Gastroesophageal sphincter (tissue), 4 donors: ENCODE measurements at regions not wholly inside any gene's neighbourhood (a gene's known extent, or its start where the extent isn't known, plus 50 kb on each side); places are given as distances from the start of the nearest gene placed in this dataset.

Experiments
- ATAC-seq: fragments of 150-250 bp; one replicate; pipeline ENCODE4 v1.9.1; 2016; ENCODE audit warnings: mild to moderate bottlenecking, moderate library complexity
- H3K27ac ChIP-seq, 4 donors: fragments of 200-600 bp; sonication (generic) in 3 of 4; 1 replicate in 3 of 4; 2 replicates in 1 of 4; pipeline ENCODE4 v1.5.1; 2016 to 2019
- H3K27me3 ChIP-seq: fragments of 200-600 bp; sonication (generic); one replicate; pipeline ENCODE4 v1.5.1; 2019
- H3K36me3 ChIP-seq, 2 donors: fragments of 200-600 bp; sonication (generic); one replicate each; pipeline ENCODE4 v1.5.1; 2019; ENCODE audit warnings: control low read depth in 1 of 2
- H3K4me1 ChIP-seq, 3 donors: fragments of 200-600 bp; sonication (generic); 1 replicate in 2 of 3; 2 replicates in 1 of 3; pipeline ENCODE4 v1.5.1; 2016 to 2019; ENCODE audit warnings: control low read depth in 2 of 3
- H3K4me3 ChIP-seq, 2 donors: fragments of 200-600 bp; sonication (generic); one replicate each; pipeline ENCODE4 v1.5.1; 2019; ENCODE audit warnings: mild to moderate bottlenecking in 1 of 2, moderate library complexity in 1 of 2
- H3K9me3 ChIP-seq, 3 donors: fragments of 200-600 bp; sonication (generic); one replicate each; pipeline ENCODE4 v1.5.1; 2017 to 2019; ENCODE audit warnings: control low read depth in 2 of 3
- EP300 ChIP-seq: sonication (generic); formaldehyde crosslinking; IDR thresholded peaks from one replicate; pipeline ENCODE4 v1.6.1; 2017; ENCODE audit warnings: antibody characterized with exemption, mild to moderate bottlenecking
- POLR2A ChIP-seq, 2 donors: fragments of 450-650 bp; IDR thresholded peaks; one replicate each; pipeline ENCODE4 v1.6.1; 2017; ENCODE audit warnings: antibody characterized with exemption in 2 of 2, mild to moderate bottlenecking in 2 of 2, moderate library complexity in 1 of 2
- POLR2AphosphoS5 ChIP-seq: sonication (generic); formaldehyde crosslinking; IDR thresholded peaks from one replicate; pipeline ENCODE4 v1.6.1; 2017; ENCODE audit warnings: antibody characterized with exemption
- WGBS, 2 donors: methylation state at CpG; one replicate each; pipeline ENCODE4 v1.1.5; 2018; ENCODE audit warnings: low coverage in 1 of 2; 5-methylcytosine and 5-hydroxymethylcytosine counted together
- TF ChIP-seq, protein P1 (sequence below), 4 experiments: fragments of 200-600 bp in 2 of 4; fragments of 450-650 bp in 2 of 4; sonication (generic) in 1 of 4; IDR thresholded peaks; one replicate each; pipeline ENCODE4 v1.5.1; 2017 to 2019; ENCODE audit warnings: antibody characterized with exemption in 4 of 4, mild to moderate bottlenecking in 2 of 4, moderate library complexity in 2 of 4

DNA sequence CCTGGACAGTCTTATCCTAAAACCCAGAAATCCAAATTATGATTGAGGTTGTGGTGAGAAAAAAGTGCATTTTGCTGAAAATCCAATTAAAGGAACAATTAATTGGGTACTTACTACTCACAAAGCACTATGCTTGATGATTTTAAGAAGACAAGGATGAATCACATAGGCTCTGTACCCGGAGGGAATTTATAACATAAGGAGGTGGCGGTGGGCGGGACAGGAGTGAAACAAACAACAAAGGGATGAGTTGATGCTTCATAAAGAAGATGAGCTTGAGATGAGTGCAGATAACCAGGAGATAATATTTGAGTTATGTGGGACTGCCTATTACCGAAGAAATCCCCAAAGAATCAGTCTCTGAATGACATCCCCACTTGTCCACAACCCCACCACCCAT lies 171.1 kb upstream of the FZD8 start:
- Histone ChIP-seq H3K4me1 (no peaks in the 10 kb centered on the region), H3K27me3 (no peaks in the 10 kb centered on the region), H3K36me3 (no peaks in the 10 kb centered on the region), H3K27ac (no peak overlapping the region), H3K4me3 (no peak overlapping the region), H3K9me3 (no peaks in the 10 kb centered on the region)
- TF ChIP-seq, protein P1, sequence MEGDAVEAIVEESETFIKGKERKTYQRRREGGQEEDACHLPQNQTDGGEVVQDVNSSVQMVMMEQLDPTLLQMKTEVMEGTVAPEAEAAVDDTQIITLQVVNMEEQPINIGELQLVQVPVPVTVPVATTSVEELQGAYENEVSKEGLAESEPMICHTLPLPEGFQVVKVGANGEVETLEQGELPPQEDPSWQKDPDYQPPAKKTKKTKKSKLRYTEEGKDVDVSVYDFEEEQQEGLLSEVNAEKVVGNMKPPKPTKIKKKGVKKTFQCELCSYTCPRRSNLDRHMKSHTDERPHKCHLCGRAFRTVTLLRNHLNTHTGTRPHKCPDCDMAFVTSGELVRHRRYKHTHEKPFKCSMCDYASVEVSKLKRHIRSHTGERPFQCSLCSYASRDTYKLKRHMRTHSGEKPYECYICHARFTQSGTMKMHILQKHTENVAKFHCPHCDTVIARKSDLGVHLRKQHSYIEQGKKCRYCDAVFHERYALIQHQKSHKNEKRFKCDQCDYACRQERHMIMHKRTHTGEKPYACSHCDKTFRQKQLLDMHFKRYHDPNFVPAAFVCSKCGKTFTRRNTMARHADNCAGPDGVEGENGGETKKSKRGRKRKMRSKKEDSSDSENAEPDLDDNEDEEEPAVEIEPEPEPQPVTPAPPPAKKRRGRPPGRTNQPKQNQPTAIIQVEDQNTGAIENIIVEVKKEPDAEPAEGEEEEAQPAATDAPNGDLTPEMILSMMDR (IDR thresholded peaks at IDR 0.05), result no peak
- TF ChIP-seq EP300 (no peak), POLR2AphosphoS5 (no peak), POLR2A (IDR thresholded peaks at IDR 0.05) (no peak)
- 89 to 95% methylated on average over 4 of the region's 4 CpGs for WGBS, 2 donors
- ATAC-seq, result no peak

- Histone ChIP-seq H3K27me3 (no peaks in the 10 kb centered on the region), H3K27ac (no peak overlapping the region), H3K4me3 (no peak overlapping the region), H3K36me3 (no peaks in the 10 kb centered on the region), H3K9me3 (no peaks in the 10 kb centered on the region), H3K4me1 (no peaks in the 10 kb centered on the region)
- no peak for TF ChIP-seq EP300
- TF ChIP-seq POLR2A (IDR thresholded peaks at IDR 0.05), result no peak
- no peak for TF ChIP-seq POLR2AphosphoS5
- TF ChIP-seq, protein P1 (IDR thresholded peaks at IDR 0.05), result no peak
- WGBS, 2 donors, result 100% methylated on average over 1 of the region's 1 CpG; no CpG with 5 or more reads in 1 of the 2 donors
- no peak for ATAC-seq
These were observed 166.2 kb upstream of the FZD8 start for GRCh38 chr10:35808344-35808743.

DNA sequence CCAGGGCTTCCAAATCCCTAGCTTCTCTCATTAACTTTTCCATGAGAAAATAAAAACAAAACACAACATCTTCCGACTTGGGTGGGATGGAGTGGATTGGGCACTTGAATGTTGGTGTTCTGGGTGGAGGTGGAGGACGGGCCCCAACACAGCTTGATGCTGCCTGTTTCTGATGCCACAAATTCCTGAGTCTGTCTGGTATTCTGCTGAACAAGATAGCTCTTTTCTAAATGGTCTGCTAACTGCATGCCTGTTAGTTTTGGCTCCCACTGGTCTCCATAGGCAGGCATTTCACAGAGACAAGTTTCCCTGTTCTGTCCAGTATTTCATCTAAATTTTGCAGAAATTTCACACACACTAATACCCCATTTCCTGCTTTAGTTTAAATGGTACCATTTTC lies 160.9 kb upstream of the FZD8 start:
- H3K4me1 ChIP-seq, result no peaks in the 10 kb centered on the region
- ATAC-seq, result no peak
- H3K9me3 ChIP-seq, result peaks cover 0 to 6% (median 0%) of the 10 kb centered on the region in 3 donors
- H3K27me3 ChIP-seq, result no peaks in the 10 kb centered on the region
- no peak overlapping the region for H3K27ac ChIP-seq
- no peak overlapping the region for H3K4me3 ChIP-seq
- 89 to 92% methylated on average over 2 of the region's 2 CpGs for WGBS, 2 donors
- TF ChIP-seq POLR2AphosphoS5 (no peak), EP300 (no peak), POLR2A (IDR thresholded peaks at IDR 0.05) (no peak)
- TF ChIP-seq, protein P1 (IDR thresholded peaks at IDR 0.05), result no peak
- H3K36me3 ChIP-seq, result no peaks in the 10 kb centered on the region

DNA sequence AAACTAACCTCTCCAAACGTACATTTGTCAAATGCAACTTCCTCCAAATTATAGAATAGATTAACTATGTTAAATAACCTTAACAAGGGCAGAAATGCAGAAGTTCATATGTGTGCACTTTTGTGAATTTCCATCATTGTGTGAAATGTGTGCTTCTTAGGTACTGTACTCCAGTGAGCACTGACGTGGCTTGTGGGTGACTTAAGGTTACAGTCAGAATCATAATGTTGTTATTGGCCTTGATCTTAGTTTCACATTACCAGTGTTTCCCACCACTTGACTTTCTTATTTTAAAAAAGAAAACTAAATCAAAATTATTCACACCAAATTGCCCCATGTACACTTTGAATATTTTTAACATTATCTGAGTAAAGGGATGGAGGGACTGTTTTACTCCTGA lies 155.1 kb upstream of the FZD8 start:
- TF ChIP-seq POLR2A (IDR thresholded peaks at IDR 0.05), result no peak
- no peak for TF ChIP-seq POLR2AphosphoS5
- TF ChIP-seq, protein P1 (IDR thresholded peaks at IDR 0.05), result no peak
- TF ChIP-seq EP300, result no peak
- Histone ChIP-seq H3K27me3 (no peaks in the 10 kb centered on the region), H3K4me1 (no peaks in the 10 kb centered on the region), H3K27ac (no peak overlapping the region), H3K4me3 (no peak overlapping the region), H3K9me3 (peaks cover 0 to under 1% (median 0%) of the 10 kb centered on the region in 3 donors), H3K36me3 (no peaks in the 10 kb centered on the region)
- no peak for ATAC-seq
- WGBS, 2 donors, result 73 to 88% methylated on average over 2 of the region's 2 CpGs

DNA sequence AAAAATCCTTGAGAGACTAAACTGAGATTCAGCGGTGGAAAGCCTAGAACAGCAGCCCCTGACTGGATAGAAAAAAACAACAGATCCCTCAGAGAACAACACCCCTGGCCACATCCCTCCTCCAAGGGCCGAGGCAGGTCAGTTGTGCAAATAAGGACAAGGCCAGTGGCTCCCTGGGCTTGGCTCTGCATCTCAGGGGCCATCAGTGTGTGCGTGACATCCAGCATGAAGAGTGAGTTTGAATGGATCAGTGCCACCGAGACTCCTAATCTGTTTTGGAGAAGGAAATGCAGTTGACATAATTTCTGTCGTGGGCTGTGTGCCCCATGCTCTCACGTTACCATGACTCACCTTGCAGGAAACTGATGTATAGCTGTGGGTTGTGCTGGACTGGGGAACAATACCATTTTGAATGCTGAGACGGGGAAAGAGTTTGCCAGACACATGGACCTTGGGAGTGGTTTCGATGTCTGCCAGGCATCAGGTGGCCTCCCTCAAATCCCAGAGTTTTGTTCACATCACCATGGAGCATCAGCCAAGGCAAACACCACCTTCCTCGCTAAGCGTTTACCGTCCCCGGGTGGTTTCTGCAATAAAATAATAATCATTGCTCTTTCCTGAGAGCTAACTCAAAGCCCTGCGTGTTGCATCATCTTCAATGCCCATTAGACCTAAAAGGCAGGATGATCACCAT lies 153.2 kb upstream of the FZD8 start:
- no peak for TF ChIP-seq POLR2AphosphoS5
- no peak for TF ChIP-seq EP300
- no peak for TF ChIP-seq POLR2A (IDR thresholded peaks at IDR 0.05)
- TF ChIP-seq, protein P1 (IDR thresholded peaks at IDR 0.05), result no peak
- ATAC-seq, result no peak
- 77 to 89% methylated on average over 6 to 9 of the region's 13 CpGs for WGBS, 2 donors
- Histone ChIP-seq H3K4me3 (no peak overlapping the region), H3K27me3 (no peaks in the 10 kb centered on the region), H3K4me1 (no peaks in the 10 kb centered on the region), H3K36me3 (no peaks in the 10 kb centered on the region), H3K9me3 (no peaks in the 10 kb centered on the region), H3K27ac (no peak overlapping the region)
